H1 (cell line): ENCODE measurements at regions not wholly inside any gene's neighbourhood (a gene's known extent, or its start where the extent isn't known, plus 50 kb on each side); places are given as distances from the start of the nearest gene placed in this dataset.

ENCODE experiments used
- CTCF ChIA-PET: fragments of 300-600 bp; sonication (Branson Sonifier 250); formaldehyde crosslinking; loops from one replicate; lab custom pipeline; 2021; ENCODE audit not compliant: partially characterized antibody; lab: Charles Lee
- POLR2A ChIA-PET: fragments of 300-600 bp; sonication (Branson Sonifier 250); formaldehyde crosslinking; loops from one replicate; lab custom pipeline; 2021; ENCODE audit warnings: inconsistent platforms; ENCODE audit not compliant: partially characterized antibody; lab: Charles Lee
- DNase-seq, 2 experiments: peaks; one replicate each; pipeline versions ENCODE4 v3.0.0 to v3.0.0-alpha.2; 2010 to 2022; ENCODE audit warnings: low spot score in 2 of 2, low read depth in 1 of 2, mixed read lengths in 1 of 2
- FAIRE-seq: peaks from 2 replicates; lab custom pipeline; 2011; peaks lifted over from hg19 to GRCh38; lab: Jason Lieb, UNC
- H2AFZ ChIP-seq: 2 replicates; pipeline ENCODE4 v1.8.1; 2012; ENCODE audit warnings: low read length, inconsistent platforms
- H2AK5ac ChIP-seq: 2 replicates; pipeline ENCODE4 v1.6.1; 2013; ENCODE audit warnings: low read depth, low read length
- H2BK120ac ChIP-seq: replicated peaks from 2 replicates; pipeline ENCODE3; 2013; ENCODE audit warnings: low read depth, low read length, inconsistent platforms
- H2BK12ac ChIP-seq: 2 replicates; pipeline ENCODE4 v1.6.1; 2013; ENCODE audit warnings: low read depth, low read length
- H2BK15ac ChIP-seq: 2 replicates; pipeline ENCODE4 v1.6.1; 2013; ENCODE audit warnings: low read length
- H2BK20ac ChIP-seq: 2 replicates; pipeline ENCODE4 v1.6.1; 2013; ENCODE audit warnings: low read length
- H2BK5ac ChIP-seq: 2 replicates; pipeline ENCODE4 v1.6.1; 2013; ENCODE audit warnings: low read depth, low read length
- H3K14ac ChIP-seq: 2 replicates; pipeline ENCODE4 v1.6.1; 2013; ENCODE audit warnings: inconsistent platforms; ENCODE audit not compliant: insufficient read length
- H3K18ac ChIP-seq: 2 replicates; pipeline ENCODE4 v1.6.1; 2013; ENCODE audit warnings: low read length; ENCODE audit errors: extremely low read depth
- H3K23ac ChIP-seq: 2 replicates; pipeline ENCODE4 v1.6.1; 2013; ENCODE audit warnings: inconsistent platforms; ENCODE audit not compliant: insufficient read length
- H3K23me2 ChIP-seq: 2 replicates; pipeline ENCODE4 v1.6.1; 2013; ENCODE audit warnings: low read depth, low read length
- H3K27ac ChIP-seq: 2 replicates; pipeline ENCODE4 v1.6.1; 2011; ENCODE audit warnings: low read depth, low read length, inconsistent platforms
- H3K27me3 ChIP-seq, 4 experiments: replicated peaks in 1 of 4; 1 replicate in 1 of 4; 2 replicates in 3 of 4; pipeline versions ENCODE4 v1.6.1 to v1.8.1; 2011 to 2013; ENCODE audit warnings: low read length in 3 of 4, mild to moderate bottlenecking in 3 of 4, inconsistent platforms in 2 of 4, mixed read lengths in 2 of 4, moderate library complexity in 1 of 4; ENCODE audit not compliant: control insufficient read depth in 3 of 4, insufficient read depth in 3 of 4; ENCODE audit errors: extremely low read depth in 1 of 4
- H3K36me3 ChIP-seq, 4 experiments: 2 replicates each; pipeline versions ENCODE4 v1.6.1 to v1.8.1; 2011 to 2013; ENCODE audit warnings: mild to moderate bottlenecking in 4 of 4, low read length in 3 of 4, moderate library complexity in 2 of 4, control low read depth in 1 of 4, inconsistent platforms in 1 of 4; ENCODE audit not compliant: insufficient read depth in 4 of 4, control insufficient read depth in 2 of 4
- H3K4ac ChIP-seq: replicated peaks from 2 replicates; pipeline ENCODE3; 2013; ENCODE audit warnings: low read length, low read depth, mixed read lengths, inconsistent platforms; ENCODE audit not compliant: insufficient read length
- H3K4me1 ChIP-seq, 4 experiments: replicated peaks in 1 of 4; 1 replicate in 1 of 4; 2 replicates in 3 of 4; pipeline versions ENCODE4 v1.6.1 to v1.8.1; 2011 to 2013; ENCODE audit warnings: low read length in 3 of 4, inconsistent platforms in 2 of 4, mixed read lengths in 1 of 4; ENCODE audit not compliant: insufficient read depth in 4 of 4, control insufficient read depth in 3 of 4
- H3K4me2 ChIP-seq, 2 experiments: 2 replicates each; pipeline versions ENCODE4 v1.6.1 to v1.8.1; 2011 to 2013; ENCODE audit warnings: low read depth in 2 of 2, low read length in 2 of 2, control low read depth in 1 of 2, inconsistent platforms in 1 of 2, mild to moderate bottlenecking in 1 of 2; ENCODE audit not compliant: insufficient read depth in 1 of 2
- H3K4me3 ChIP-seq, 4 experiments: fragments of 200-600, 300-600 bp in 1 of 4; sonication (generic), shearing (Covaris generic), sonication (Bioruptor Twin) in 1 of 4; 2 replicates each; pipeline versions ENCODE4 v1.5.1 to v1.8.1; 2011 to 2016; ENCODE audit warnings: low read length in 4 of 4, low read depth in 3 of 4, control low read depth in 2 of 4, inconsistent platforms in 2 of 4, mild to moderate bottlenecking in 2 of 4, mixed read lengths in 1 of 4, moderate library complexity in 1 of 4; ENCODE audit not compliant: insufficient read depth in 2 of 4; ENCODE audit errors: extremely low read depth in 1 of 4
- H3K56ac ChIP-seq: replicated peaks from 2 replicates; pipeline ENCODE3; 2013; ENCODE audit warnings: low read depth, mild to moderate bottlenecking, mixed read lengths, low read length, inconsistent platforms; ENCODE audit not compliant: insufficient read length
- H3K79me1 ChIP-seq: 2 replicates; pipeline ENCODE4 v1.6.1; 2013; ENCODE audit warnings: low read depth, low read length, control low read depth
- H3K79me2 ChIP-seq, 2 experiments: 2 replicates each; pipeline versions ENCODE4 v1.6.1 to v1.8.1; 2012 to 2013; ENCODE audit warnings: low read length in 2 of 2, mild to moderate bottlenecking in 2 of 2, inconsistent platforms in 1 of 2; ENCODE audit not compliant: insufficient read depth in 2 of 2, control insufficient read depth in 1 of 2
- H3K9ac ChIP-seq, 4 experiments: replicated peaks in 1 of 4; 1 replicate in 1 of 4; 2 replicates in 3 of 4; pipeline versions ENCODE4 v1.6.1 to v1.8.1; 2011 to 2013; ENCODE audit warnings: low read depth in 3 of 4, low read length in 3 of 4, control low read depth in 2 of 4, mild to moderate bottlenecking in 2 of 4, moderate library complexity in 2 of 4, inconsistent platforms in 1 of 4; ENCODE audit errors: extremely low read depth in 1 of 4
- H3K9me3 ChIP-seq, 2 experiments: 2 replicates each; pipeline versions ENCODE4 v1.6.1 to v1.8.1; 2012 to 2013; ENCODE audit warnings: mild to moderate bottlenecking in 2 of 2, moderate library complexity in 2 of 2, control low read depth in 1 of 2, inconsistent platforms in 1 of 2, low read depth in 1 of 2, low read length in 1 of 2, mixed read lengths in 1 of 2; ENCODE audit not compliant: insufficient read depth in 2 of 2
- H4K20me1 ChIP-seq, 2 experiments: replicated peaks in 1 of 2; 2 replicates each; pipeline versions ENCODE3 to v1.8.1; 2011 to 2013; ENCODE audit warnings: inconsistent platforms in 2 of 2, low read length in 2 of 2, mild to moderate bottlenecking in 1 of 2; ENCODE audit not compliant: insufficient read depth in 2 of 2, control insufficient read depth in 1 of 2
- H4K5ac ChIP-seq: 2 replicates; pipeline ENCODE4 v1.6.1; 2013; ENCODE audit warnings: low read length, low read depth, mixed read lengths, inconsistent platforms; ENCODE audit not compliant: insufficient read length
- H4K8ac ChIP-seq: 2 replicates; pipeline ENCODE4 v1.8.0; 2013; ENCODE audit warnings: mild to moderate bottlenecking, moderate library complexity, low read length, inconsistent platforms; ENCODE audit not compliant: insufficient read depth; ENCODE audit errors: extremely low read depth
- H4K91ac ChIP-seq: replicated peaks from 2 replicates; pipeline ENCODE3; 2013; ENCODE audit warnings: low read length, mixed read lengths, inconsistent platforms; ENCODE audit not compliant: insufficient read length
- BACH1 ChIP-seq: IDR thresholded peaks from 2 replicates; pipeline ENCODE4 v1.6.1; 2012; ENCODE audit warnings: low read length, improper control_type of control experiment
- EP300 ChIP-seq, 2 experiments: IDR thresholded peaks; 1 replicate in 1 of 2; 2 replicates in 1 of 2; pipeline ENCODE4 v1.6.1; 2011 to 2012; ENCODE audit warnings: low read depth in 2 of 2, low read length in 2 of 2, mild to moderate bottlenecking in 2 of 2, borderline replicate concordance in 1 of 2, inconsistent platforms in 1 of 2, moderate library complexity in 1 of 2
- HDAC2 ChIP-seq, 2 experiments: fragments of 300-600 bp in 1 of 2; sonication (generic) in 1 of 2; IDR thresholded peaks; 2 replicates each; pipeline ENCODE4 v1.6.1; 2011 to 2012; ENCODE audit warnings: low read depth in 2 of 2, low read length in 2 of 2, mild to moderate bottlenecking in 2 of 2, moderate library complexity in 2 of 2, borderline replicate concordance in 1 of 2, inconsistent platforms in 1 of 2
- JUND ChIP-seq: IDR thresholded peaks from 2 replicates; pipeline ENCODE4 v1.6.1; 2011; ENCODE audit warnings: mild to moderate bottlenecking, improper control_type of control experiment, low read length
- KDM4A ChIP-seq: IDR thresholded peaks from one replicate; pipeline ENCODE4 v1.7.1; 2012; ENCODE audit warnings: low read depth, mild to moderate bottlenecking, moderate library complexity, low read length, inconsistent platforms; ENCODE audit not compliant: severe bottlenecking
- NANOG ChIP-seq: IDR thresholded peaks from 2 replicates; pipeline ENCODE4 v1.6.1; 2011; ENCODE audit warnings: low read length, low read depth, mild to moderate bottlenecking, inconsistent platforms; ENCODE audit not compliant: insufficient read depth, poor library complexity, severe bottlenecking
- SIN3A ChIP-seq, 2 experiments: IDR thresholded peaks in 1 of 2; conservative IDR thresholded peaks in 1 of 2; 2 replicates each; pipeline ENCODE4 v1.6.1; 2011 to 2012; ENCODE audit warnings: low read length in 2 of 2, improper control_type of control experiment in 1 of 2, low read depth in 1 of 2, mild to moderate bottlenecking in 1 of 2
- SIX5 ChIP-seq: IDR thresholded peaks from 2 replicates; pipeline ENCODE4 v1.6.1; 2011; ENCODE audit warnings: mild to moderate bottlenecking, low read depth, low read length
- WGBS, 2 experiments: shearing (Covaris generic) in 1 of 2; methylation state at CpG; one replicate each; pipeline versions ENCODE4 v1.1.6 to v1.1.7; 2013 to 2015; ENCODE audit warnings: low lambda C conversion rate in 2 of 2, mixed read lengths in 2 of 2, inconsistent platforms in 1 of 2, low coverage in 1 of 2, missing lambda C conversion rate in 1 of 2; ENCODE audit not compliant: insufficient replicate concordance in 2 of 2, insufficient coverage in 1 of 2, insufficient read length in 1 of 2; ENCODE audit errors: extremely low coverage in 1 of 2, missing lambda C conversion rate in 1 of 2; 5-methylcytosine and 5-hydroxymethylcytosine counted together

DNA sequence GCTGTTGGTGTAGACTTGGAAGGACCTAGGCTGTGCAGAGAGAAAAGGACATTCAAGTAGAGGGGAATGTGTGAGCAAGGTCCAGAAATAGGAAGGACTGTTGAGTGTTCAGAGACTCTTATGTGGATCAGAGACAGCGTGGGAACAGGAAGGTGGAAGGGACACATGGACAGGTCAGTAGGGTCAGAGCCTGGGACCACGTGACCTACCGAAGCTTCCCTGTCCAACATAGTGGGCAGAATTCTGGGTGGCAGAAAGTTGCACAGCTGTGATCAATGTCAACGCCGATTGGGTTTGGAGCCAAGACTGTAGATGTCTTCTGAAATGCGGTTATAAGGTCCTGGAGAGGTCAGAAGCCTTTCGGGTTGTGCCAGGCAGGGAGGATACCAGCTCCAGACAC, 195.9 kb upstream of the MKI67 start:
- no peaks in the 10 kb centered on the region for H3K4me1 ChIP-seq
- H3K36me3 ChIP-seq = no peaks in the 10 kb centered on the region
- no peak overlapping the region for H3K4ac ChIP-seq
- H2BK120ac ChIP-seq = no peak overlapping the region
- no peaks in the 10 kb centered on the region for H3K27me3 ChIP-seq
- H3K4me3 ChIP-seq = no peak overlapping the region
- H2BK12ac ChIP-seq = no peak overlapping the region
- H4K8ac ChIP-seq = no peak overlapping the region
- H3K56ac ChIP-seq = no peak overlapping the region
- ChIA-PET POLR2A (no interaction called here), CTCF (interaction anchor here (0.5 to 4.3 kb wide), 5 partner anchors 54 to 1137 kb away, joined by 3 to 19 read pairs (median 3); no protein-coding TSS in a partner anchor)
- no peaks in the 10 kb centered on the region for H3K79me2 ChIP-seq
- H2BK15ac ChIP-seq = no peak overlapping the region
- DNase-seq (no peak), FAIRE-seq (no peak)
- TF ChIP-seq JUND (no peak), HDAC2 (IDR thresholded peaks at IDR 0.05; ENCODE audit: borderline replicate concordance in 1 of 2, low read depth in 2 of 2, low read length in 2 of 2) (no peak), BACH1 (no peak), KDM4A (no peak), SIX5 (no peak), SIN3A (conservative IDR thresholded peaks at IDR 0.05 in 1 of 2, IDR thresholded peaks at IDR 0.05 in 1 of 2; ENCODE audit: low read depth in 1 of 2, low read length in 2 of 2) (no peak), NANOG (no peak), EP300 (IDR thresholded peaks at IDR 0.05; ENCODE audit: borderline replicate concordance in 1 of 2, low read depth in 2 of 2, low read length in 2 of 2) (no peak)
- H3K27ac ChIP-seq = no peak overlapping the region
- no peak overlapping the region for H4K5ac ChIP-seq
- no peaks in the 10 kb centered on the region for H3K79me1 ChIP-seq
- no peak overlapping the region for H2BK5ac ChIP-seq
- H4K91ac ChIP-seq = no peak overlapping the region
- no peak overlapping the region for H3K9ac ChIP-seq
- no peak overlapping the region for H2AK5ac ChIP-seq
- H3K9me3 ChIP-seq = no peaks in the 10 kb centered on the region
- no peaks in the 10 kb centered on the region for H4K20me1 ChIP-seq
- 91% methylated on average over 7 of the region's 7 CpGs; no CpG with 5 or more reads in 1 of the 2 experiments for WGBS, 2 experiments
- no peak overlapping the region for H3K4me2 ChIP-seq
- no peak overlapping the region for H2BK20ac ChIP-seq
- no peak overlapping the region for H3K14ac ChIP-seq
- H3K23me2 ChIP-seq = no peaks in the 10 kb centered on the region
- no peak overlapping the region for H2AFZ ChIP-seq
- H3K23ac ChIP-seq = no peak overlapping the region
- H3K18ac ChIP-seq = no peak overlapping the region
